Calu3 (cell line): ENCODE measurements at regions not wholly inside any gene's neighbourhood (a gene's known extent, or its start where the extent isn't known, plus 50 kb on each side); places are given as distances from the start of the nearest gene placed in this dataset.
"Not testable (repeated sequence)": the region's sequence is repeated elsewhere in the genome, so short reads cannot be mapped to it uniquely, and the experiment has no call there.

Source experiments
- BruUV-seq: library from RNA; stranded (reverse); fragments of 400-500 nt; replicated peaks from 2 replicates; lab custom pipeline; 2021; lab: Mats Ljungman, UMichigan
- CTCF ChIA-PET: fragments of 300-600 bp; sonication (Branson Sonifier 250); formaldehyde crosslinking; loops from one replicate; lab custom pipeline; 2022; ENCODE audit warnings: antibody characterized with exemption; lab: Charles Lee
- DNase-seq: peaks from one replicate; pipeline ENCODE4 v3.0.0; 2022
- H3K27ac Mint-ChIP-seq: one replicate; pipeline ENCODE4 v1.8.0; 2022; ENCODE audit warnings: mixed read lengths; ENCODE audit not compliant: unreplicated experiment
- H3K27me3 Mint-ChIP-seq: one replicate; pipeline ENCODE4 v1.8.0; 2022; ENCODE audit warnings: mixed read lengths; ENCODE audit not compliant: unreplicated experiment
- H3K36me3 Mint-ChIP-seq: one replicate; pipeline ENCODE4 v1.8.0; 2022; ENCODE audit warnings: mild to moderate bottlenecking, moderate library complexity, mixed read lengths; ENCODE audit not compliant: insufficient read depth, unreplicated experiment
- H3K4me1 Mint-ChIP-seq: one replicate; pipeline ENCODE4 v1.8.0; 2022; ENCODE audit warnings: mild to moderate bottlenecking, low read depth, mixed read lengths; ENCODE audit not compliant: unreplicated experiment
- H3K4me3 Mint-ChIP-seq: one replicate; pipeline ENCODE4 v1.8.0; 2022; ENCODE audit warnings: mild to moderate bottlenecking, low read depth, moderate library complexity, mixed read lengths; ENCODE audit not compliant: unreplicated experiment
- H3K9me3 Mint-ChIP-seq: one replicate; pipeline ENCODE4 v1.8.0; 2022; ENCODE audit warnings: low read depth, mixed read lengths; ENCODE audit not compliant: unreplicated experiment
- CTCF ChIP-seq: fragments of 200-600 bp; IDR thresholded peaks from one replicate; pipeline ENCODE4 v1.8.0; 2022; ENCODE audit warnings: antibody characterized with exemption; ENCODE audit not compliant: unreplicated experiment
- intact Hi-C: fragments of 100-400 bp; cut with micrococcal nuclease; formaldehyde crosslinking; loops from one replicate; pipeline ENCODE4 v1.10.0; 2022; ENCODE audit not compliant: unreplicated experiment

- intact Hi-C loops, result no loop called here
- CTCF ChIA-PET, result no interaction called here
- Mint-ChIP-seq H3K36me3 (no peaks in the 10 kb centered on the region), H3K27ac (no peak overlapping the region), H3K27me3 (no peaks in the 10 kb centered on the region), H3K4me1 (peaks cover 38% of the 10 kb centered on the region), H3K4me3 (no peak overlapping the region), H3K9me3 (peaks cover 4% of the 10 kb centered on the region)
- no peak for DNase-seq
- BruUV-seq, result no TSS peak
- TF ChIP-seq CTCF, result no peak
Measured at GRCh38 chr3:191740712-191741111, 279.7 kb downstream of the PYDC2 start.

GRCh38 chr3:191741847-191742350, 280.9 kb downstream of the PYDC2 start:
- H3K27me3 Mint-ChIP-seq, H3K4me3 Mint-ChIP-seq, BruUV-seq, H3K9me3 Mint-ChIP-seq, intact Hi-C loops, H3K36me3 Mint-ChIP-seq: not testable (repeated sequence)
- Mint-ChIP-seq H3K27ac (peak overlapping the region; percentile 28), H3K4me1 (peaks cover 38% of the 10 kb centered on the region)
- CTCF ChIA-PET, result interaction anchor here (0.7 to 0.8 kb wide), 4 partner anchors 19 to 1625 kb away, joined by 3 to 5 read pairs (median 4); no protein-coding TSS in a partner anchor
- DNase-seq, result peak; percentile 81

- no peak for DNase-seq
- Mint-ChIP-seq H3K4me1 (peaks cover 38% of the 10 kb centered on the region), H3K9me3 (no peaks in the 10 kb centered on the region), H3K27me3 (no peaks in the 10 kb centered on the region), H3K4me3 (no peak overlapping the region), H3K36me3 (no peaks in the 10 kb centered on the region), H3K27ac (no peak overlapping the region)
- intact Hi-C loops, result no loop called here
- CTCF ChIA-PET, result no interaction called here
- TF ChIP-seq CTCF, result no peak
- BruUV-seq, result no TSS peak
Measured at GRCh38 chr3:191743283-191743682, 282.3 kb downstream of the PYDC2 start.

GRCh38 chr3:191750618-191751017, 289.7 kb downstream of the PYDC2 start:
- DNase-seq, result no peak
- H3K4me3 Mint-ChIP-seq, result no peak overlapping the region

More at GRCh38 chr3:191750618-191751017, 289.7 kb downstream of the PYDC2 start:
- Mint-ChIP-seq H3K27me3 (no peaks in the 10 kb centered on the region), H3K9me3 (no peaks in the 10 kb centered on the region), H3K4me1 (no peaks in the 10 kb centered on the region), H3K36me3 (no peaks in the 10 kb centered on the region), H3K27ac (no peak overlapping the region)
- intact Hi-C loops, result no loop called here
- TF ChIP-seq CTCF, result no peak
- CTCF ChIA-PET, result no interaction called here
- BruUV-seq, result no TSS peak
